ENCODE measurements at regions not wholly inside any gene's neighbourhood (a gene's known extent, or its start where the extent isn't known, plus 50 kb on each side); places are given as distances from the start of the nearest gene placed in this dataset.

DNA sequence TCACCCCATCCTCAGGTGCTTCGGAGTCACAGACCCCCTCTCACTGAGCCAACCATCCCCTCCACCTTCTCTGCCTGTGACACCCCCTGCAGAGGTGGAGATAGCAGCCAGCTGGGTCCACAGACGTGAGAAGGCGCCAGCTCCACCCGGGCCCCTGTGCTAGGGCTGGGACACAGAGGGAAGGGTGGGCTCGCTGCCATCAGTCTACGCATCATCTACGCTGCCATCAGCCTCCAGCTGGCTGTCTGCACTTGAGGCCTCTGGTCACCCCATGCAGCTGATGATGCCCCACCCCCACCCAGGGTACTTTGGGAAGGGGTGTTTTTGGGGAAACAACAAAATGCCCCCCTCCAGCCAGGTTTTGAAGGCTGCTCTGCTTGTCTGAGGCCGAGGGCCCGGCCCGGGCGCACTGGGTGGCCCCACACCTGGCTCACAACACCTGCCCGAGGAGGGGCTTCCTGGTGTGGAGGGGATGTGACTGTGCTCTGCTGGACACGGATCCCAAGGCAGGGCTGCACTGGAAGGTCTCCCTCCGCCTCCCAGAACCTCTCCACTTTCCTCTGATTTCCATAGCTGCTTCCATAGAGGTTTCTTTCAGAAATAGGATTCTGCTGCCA is 163.4 kb upstream of the IQSEC1 start:
- peaks cover 1% of the 10 kb centered on the region for H3K79me1 ChIP-seq (ENCODE audit: low read depth, low read length)
- H3K27me3 ChIP-seq (ENCODE audit: control insufficient read depth in 3 of 3, insufficient read depth in 3 of 3, low read depth in 1 of 3, low read length in 3 of 3) = no peaks in the 10 kb centered on the region
- WGBS, 2 donors (ENCODE audit: extremely low coverage in 2 of 2, insufficient read length in 2 of 2, insufficient replicate concordance in 1 of 2) = no CpG with 5 or more reads among the region's 14 CpGs

GRCh38 chr3:13235897-13236296 is 162.7 kb upstream of the IQSEC1 start:
- Histone ChIP-seq H3K36me3 (replicated peaks in 1 of 2; ENCODE audit: control insufficient read depth in 2 of 2, insufficient read depth in 2 of 2, low read length in 2 of 2) (no peaks in the 10 kb centered on the region), H2AFZ (ENCODE audit: low read length) (no peak overlapping the region), H4K91ac (ENCODE audit: low read depth, low read length, poor library complexity) (no peak overlapping the region), H3K14ac (ENCODE audit: low read length) (no peak overlapping the region), H3K18ac (ENCODE audit: low read length) (no peak overlapping the region), H2AK5ac (ENCODE audit: low read depth, low read length) (no peak overlapping the region), H3K79me1 (ENCODE audit: low read depth, low read length) (peaks cover 1% of the 10 kb centered on the region), H3K4me2 (ENCODE audit: insufficient read depth, low read length, poor library complexity, severe bottlenecking) (no peak overlapping the region), H3K4ac (ENCODE audit: low read length) (no peak overlapping the region), H3K23ac (ENCODE audit: low read depth, low read length, poor library complexity) (no peak overlapping the region), H2BK12ac (ENCODE audit: low read length) (no peak overlapping the region), H3K9me3 (replicated peaks in 1 of 2; ENCODE audit: control insufficient read depth in 2 of 2, insufficient read depth in 1 of 2, low read depth in 1 of 2, low read length in 2 of 2) (no peaks in the 10 kb centered on the region), H2BK15ac (ENCODE audit: low read length) (no peak overlapping the region), H3K4me3 (ENCODE audit: low read length in 2 of 2) (no peak overlapping the region), H4K8ac (ENCODE audit: low read depth, low read length) (no peak overlapping the region), H3K4me1 (ENCODE audit: control insufficient read depth in 2 of 2, insufficient read depth in 1 of 2, low read depth in 1 of 2, low read length in 2 of 2) (peaks cover 5 to 6% of the 10 kb centered on the region in 2 donors), H2BK120ac (ENCODE audit: low read depth, low read length) (no peak overlapping the region), H3K9ac (ENCODE audit: low read depth, low read length, poor library complexity) (no peak overlapping the region), H3K27me3 (ENCODE audit: control insufficient read depth in 3 of 3, insufficient read depth in 3 of 3, low read depth in 1 of 3, low read length in 3 of 3) (no peaks in the 10 kb centered on the region), H3K27ac (replicated peaks; ENCODE audit: low read length) (no peak overlapping the region), H2BK5ac (ENCODE audit: low read length) (no peak overlapping the region)
- DNase-seq (ENCODE audit: low spot score) = no peak
- no CpG with 5 or more reads among the region's 11 CpGs for WGBS, 2 donors (ENCODE audit: extremely low coverage in 2 of 2, insufficient read length in 2 of 2, insufficient replicate concordance in 1 of 2)

More for the DNA sequence above, 163.4 kb upstream of the IQSEC1 start:
- Histone ChIP-seq H2AK5ac (ENCODE audit: low read depth, low read length) (no peak overlapping the region), H3K4me1 (ENCODE audit: control insufficient read depth in 2 of 2, insufficient read depth in 1 of 2, low read depth in 1 of 2, low read length in 2 of 2) (peaks cover 5 to 6% of the 10 kb centered on the region in 2 donors), H2BK12ac (ENCODE audit: low read length) (no peak overlapping the region), H3K14ac (ENCODE audit: low read length) (no peak overlapping the region), H4K91ac (ENCODE audit: low read depth, low read length, poor library complexity) (no peak overlapping the region), H3K36me3 (replicated peaks in 1 of 2; ENCODE audit: control insufficient read depth in 2 of 2, insufficient read depth in 2 of 2, low read length in 2 of 2) (no peaks in the 10 kb centered on the region), H3K4ac (ENCODE audit: low read length) (no peak overlapping the region), H3K4me2 (ENCODE audit: insufficient read depth, low read length, poor library complexity, severe bottlenecking) (no peak overlapping the region), H3K4me3 (ENCODE audit: low read length in 2 of 2) (no peak overlapping the region), H2BK5ac (ENCODE audit: low read length) (no peak overlapping the region), H3K23ac (ENCODE audit: low read depth, low read length, poor library complexity) (no peak overlapping the region), H3K9ac (ENCODE audit: low read depth, low read length, poor library complexity) (no peak overlapping the region), H3K27ac (replicated peaks; ENCODE audit: low read length) (no peak overlapping the region), H2BK120ac (ENCODE audit: low read depth, low read length) (no peak overlapping the region), H2AFZ (ENCODE audit: low read length) (no peak overlapping the region), H2BK15ac (ENCODE audit: low read length) (no peak overlapping the region), H3K9me3 (replicated peaks in 1 of 2; ENCODE audit: control insufficient read depth in 2 of 2, insufficient read depth in 1 of 2, low read depth in 1 of 2, low read length in 2 of 2) (no peaks in the 10 kb centered on the region), H3K18ac (ENCODE audit: low read length) (peak overlapping the region; percentile 69), H4K8ac (ENCODE audit: low read depth, low read length) (no peak overlapping the region)
- no peak for DNase-seq (ENCODE audit: low spot score)

DNA sequence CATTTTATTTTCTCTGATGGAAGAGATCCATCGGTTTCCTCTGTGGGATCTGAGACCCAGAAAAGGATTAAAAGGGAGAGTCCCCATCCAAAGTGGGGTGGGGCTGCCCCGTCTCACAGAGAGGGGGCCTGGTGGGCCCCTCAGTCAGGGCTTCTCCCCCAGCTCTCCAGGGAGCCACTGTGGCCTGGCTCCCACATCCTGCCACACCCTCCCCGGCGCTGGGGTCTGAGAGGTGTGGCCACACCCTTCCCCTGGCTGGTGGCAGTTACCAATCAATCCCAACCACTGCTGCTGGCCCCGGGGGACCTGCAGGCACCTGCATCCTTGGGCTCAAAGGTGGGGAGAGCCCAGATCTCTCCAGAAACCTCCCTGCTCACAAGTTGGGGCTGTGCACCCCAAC is 161.8 kb upstream of the IQSEC1 start:
- Histone ChIP-seq H3K23ac (ENCODE audit: low read depth, low read length, poor library complexity) (no peak overlapping the region), H2BK5ac (ENCODE audit: low read length) (no peak overlapping the region), H3K27me3 (ENCODE audit: control insufficient read depth in 3 of 3, insufficient read depth in 3 of 3, low read depth in 1 of 3, low read length in 3 of 3) (no peaks in the 10 kb centered on the region), H3K36me3 (replicated peaks in 1 of 2; ENCODE audit: control insufficient read depth in 2 of 2, insufficient read depth in 2 of 2, low read length in 2 of 2) (no peaks in the 10 kb centered on the region), H4K8ac (ENCODE audit: low read depth, low read length) (no peak overlapping the region), H3K4me1 (ENCODE audit: control insufficient read depth in 2 of 2, insufficient read depth in 1 of 2, low read depth in 1 of 2, low read length in 2 of 2) (peaks cover 5 to 6% of the 10 kb centered on the region in 2 donors), H3K18ac (ENCODE audit: low read length) (no peak overlapping the region), H3K14ac (ENCODE audit: low read length) (no peak overlapping the region), H2AK5ac (ENCODE audit: low read depth, low read length) (no peak overlapping the region), H3K9me3 (replicated peaks in 1 of 2; ENCODE audit: control insufficient read depth in 2 of 2, insufficient read depth in 1 of 2, low read depth in 1 of 2, low read length in 2 of 2) (no peaks in the 10 kb centered on the region), H3K27ac (replicated peaks; ENCODE audit: low read length) (no peak overlapping the region), H3K79me1 (ENCODE audit: low read depth, low read length) (peaks cover 1% of the 10 kb centered on the region), H2BK12ac (ENCODE audit: low read length) (no peak overlapping the region), H2AFZ (ENCODE audit: low read length) (no peak overlapping the region), H3K4me2 (ENCODE audit: insufficient read depth, low read length, poor library complexity, severe bottlenecking) (no peak overlapping the region), H4K91ac (ENCODE audit: low read depth, low read length, poor library complexity) (no peak overlapping the region), H2BK15ac (ENCODE audit: low read length) (no peak overlapping the region), H3K4me3 (ENCODE audit: low read length in 2 of 2) (no peak overlapping the region), H3K4ac (ENCODE audit: low read length) (no peak overlapping the region), H3K9ac (ENCODE audit: low read depth, low read length, poor library complexity) (no peak overlapping the region), H2BK120ac (ENCODE audit: low read depth, low read length) (no peak overlapping the region)
- no peak for DNase-seq (ENCODE audit: low spot score)
- no CpG with 5 or more reads among the region's 5 CpGs for WGBS, 2 donors (ENCODE audit: extremely low coverage in 2 of 2, insufficient read length in 2 of 2, insufficient replicate concordance in 1 of 2)

DNA sequence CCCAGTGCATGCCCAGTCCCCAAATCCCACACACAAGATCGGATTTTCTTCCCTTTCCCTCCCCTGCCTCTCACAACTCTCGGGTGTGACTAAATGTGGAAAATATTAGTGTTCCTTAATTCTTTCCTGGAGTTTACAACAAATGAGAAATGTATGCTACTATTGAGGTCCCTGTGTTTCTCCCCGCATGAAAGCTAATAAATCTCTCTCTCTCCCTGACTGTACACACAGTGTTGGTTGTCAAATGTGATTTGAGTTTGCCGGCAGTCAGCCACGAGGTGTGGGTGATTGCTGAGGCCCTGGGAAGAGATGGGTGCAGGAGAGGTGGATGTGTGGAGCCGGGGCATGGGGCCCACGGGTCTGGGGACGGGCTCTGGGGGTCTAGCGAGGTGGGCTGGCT is 161.4 kb upstream of the IQSEC1 start:
- Histone ChIP-seq H3K4me1 (ENCODE audit: control insufficient read depth in 2 of 2, insufficient read depth in 1 of 2, low read depth in 1 of 2, low read length in 2 of 2) (peaks cover 5 to 6% of the 10 kb centered on the region in 2 donors), H2BK120ac (ENCODE audit: low read depth, low read length) (no peak overlapping the region), H3K14ac (ENCODE audit: low read length) (no peak overlapping the region), H3K9ac (ENCODE audit: low read depth, low read length, poor library complexity) (no peak overlapping the region), H3K4me2 (ENCODE audit: insufficient read depth, low read length, poor library complexity, severe bottlenecking) (no peak overlapping the region), H4K8ac (ENCODE audit: low read depth, low read length) (no peak overlapping the region), H3K23ac (ENCODE audit: low read depth, low read length, poor library complexity) (no peak overlapping the region), H4K91ac (ENCODE audit: low read depth, low read length, poor library complexity) (no peak overlapping the region), H2BK12ac (ENCODE audit: low read length) (no peak overlapping the region), H3K36me3 (replicated peaks in 1 of 2; ENCODE audit: control insufficient read depth in 2 of 2, insufficient read depth in 2 of 2, low read length in 2 of 2) (no peaks in the 10 kb centered on the region), H3K18ac (ENCODE audit: low read length) (peak overlapping the region; percentile 19), H3K27me3 (ENCODE audit: control insufficient read depth in 3 of 3, insufficient read depth in 3 of 3, low read depth in 1 of 3, low read length in 3 of 3) (no peaks in the 10 kb centered on the region), H3K27ac (replicated peaks; ENCODE audit: low read length) (no peak overlapping the region), H2AK5ac (ENCODE audit: low read depth, low read length) (no peak overlapping the region), H3K9me3 (replicated peaks in 1 of 2; ENCODE audit: control insufficient read depth in 2 of 2, insufficient read depth in 1 of 2, low read depth in 1 of 2, low read length in 2 of 2) (no peaks in the 10 kb centered on the region), H3K79me1 (ENCODE audit: low read depth, low read length) (peaks cover 1% of the 10 kb centered on the region), H2AFZ (ENCODE audit: low read length) (no peak overlapping the region), H2BK15ac (ENCODE audit: low read length) (no peak overlapping the region), H3K4ac (ENCODE audit: low read length) (no peak overlapping the region), H3K4me3 (ENCODE audit: low read length in 2 of 2) (no peak overlapping the region), H2BK5ac (ENCODE audit: low read length) (no peak overlapping the region)
- DNase-seq (ENCODE audit: low spot score) = no peak
- WGBS, 2 donors (ENCODE audit: extremely low coverage in 2 of 2, insufficient read length in 2 of 2, insufficient replicate concordance in 1 of 2) = no CpG with 5 or more reads among the region's 9 CpGs
